Stomach (tissue), 4 donors: ENCODE measurements at regions not wholly inside any gene's neighbourhood (a gene's known extent, or its start where the extent isn't known, plus 50 kb on each side); places are given as distances from the start of the nearest gene placed in this dataset.

Experiments
- CTCF ChIP-seq, 7 experiments: fragments of 450-650 bp in 4 of 7; fragments of 200-600 bp in 3 of 7; sonication (generic) in 3 of 7; IDR thresholded peaks; one replicate each; pipeline ENCODE4 v1.5.1; 2016 to 2019; ENCODE audit warnings: antibody characterized with exemption in 7 of 7, control low read depth in 2 of 7, mild to moderate bottlenecking in 1 of 7
- POLR2A ChIP-seq, 4 donors: fragments of 450-650 bp; IDR thresholded peaks; one replicate each; pipeline ENCODE4 v1.6.1; 2016; ENCODE audit warnings: antibody characterized with exemption in 4 of 4, control low read depth in 2 of 4, mild to moderate bottlenecking in 1 of 4, moderate library complexity in 1 of 4

DNA sequence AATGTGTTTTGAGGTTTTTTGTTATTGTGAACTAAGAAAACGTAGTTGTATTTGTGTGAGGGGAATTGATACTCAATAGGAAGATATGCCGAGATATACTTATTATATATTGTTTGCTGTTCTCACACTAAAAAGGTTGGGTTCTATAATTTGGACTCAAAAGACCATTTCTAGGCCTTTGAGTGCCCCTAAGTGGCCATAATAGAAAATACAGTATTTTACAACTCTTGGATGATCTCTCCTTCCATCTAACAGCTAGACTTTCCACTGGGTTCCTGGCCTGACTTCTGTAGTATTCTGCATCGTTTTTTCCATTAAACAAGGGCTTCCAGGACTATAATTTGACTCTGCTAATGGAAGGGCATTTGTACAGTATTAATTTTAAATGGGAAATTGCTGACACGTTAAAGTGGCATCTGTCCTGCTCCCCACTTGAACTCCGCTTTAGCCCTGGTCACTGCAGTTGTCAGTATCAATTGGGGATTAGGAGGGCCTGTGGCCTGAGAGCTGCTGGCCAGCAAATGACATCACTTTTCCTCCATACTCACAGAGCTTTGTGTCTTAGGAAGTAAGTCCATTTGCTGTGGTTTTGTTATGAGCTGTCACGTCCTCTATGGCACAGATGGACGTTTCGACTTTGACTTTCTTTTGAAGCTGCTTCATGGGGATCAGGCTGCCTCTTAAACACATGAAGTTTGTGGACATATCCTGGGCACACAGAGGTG lies 176.9 kb downstream of the SLIT2 start:
- TF ChIP-seq CTCF (IDR thresholded peaks at IDR 0.05) (no peak), POLR2A (IDR thresholded peaks at IDR 0.05) (no peak)
